Cerebellar cortex (tissue), 1 donor: ENCODE measurements at regions not wholly inside any gene's neighbourhood (a gene's known extent, or its start where the extent isn't known, plus 50 kb on each side); places are given as distances from the start of the nearest gene placed in this dataset.
"Not testable (repeated sequence)": the region's sequence is repeated elsewhere in the genome, so short reads cannot be mapped to it uniquely, and the experiment has no call there.

Experiments used
- DNase-seq: peaks from one replicate; pipeline ENCODE4 v3.0.0-alpha.2; 2015; ENCODE audit warnings: low spot score

- no peak for DNase-seq
These were observed 70.6 kb downstream of the RSL24D1 start for GRCh38 chr15:55126111-55126510.

DNA sequence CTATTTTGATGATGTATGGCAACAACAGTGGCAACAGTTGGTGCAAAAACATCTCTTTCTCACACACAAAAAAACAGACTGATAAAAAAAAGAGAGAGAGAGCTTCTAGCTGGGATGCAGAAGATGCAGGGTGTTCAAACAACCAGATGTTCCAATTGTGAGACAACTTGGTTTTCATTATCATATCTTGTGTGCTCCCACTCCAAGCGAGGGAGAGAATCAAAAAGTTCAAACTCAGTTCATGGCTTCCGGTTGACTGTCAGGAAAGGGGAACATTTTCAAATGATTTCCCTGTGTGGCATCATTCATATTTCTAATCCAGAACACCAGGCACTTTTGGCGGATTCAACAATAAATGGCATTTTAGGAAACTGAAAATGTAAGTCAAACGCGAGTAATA lies 72.1 kb downstream of the RSL24D1 start:
- no peak for DNase-seq

DNA sequence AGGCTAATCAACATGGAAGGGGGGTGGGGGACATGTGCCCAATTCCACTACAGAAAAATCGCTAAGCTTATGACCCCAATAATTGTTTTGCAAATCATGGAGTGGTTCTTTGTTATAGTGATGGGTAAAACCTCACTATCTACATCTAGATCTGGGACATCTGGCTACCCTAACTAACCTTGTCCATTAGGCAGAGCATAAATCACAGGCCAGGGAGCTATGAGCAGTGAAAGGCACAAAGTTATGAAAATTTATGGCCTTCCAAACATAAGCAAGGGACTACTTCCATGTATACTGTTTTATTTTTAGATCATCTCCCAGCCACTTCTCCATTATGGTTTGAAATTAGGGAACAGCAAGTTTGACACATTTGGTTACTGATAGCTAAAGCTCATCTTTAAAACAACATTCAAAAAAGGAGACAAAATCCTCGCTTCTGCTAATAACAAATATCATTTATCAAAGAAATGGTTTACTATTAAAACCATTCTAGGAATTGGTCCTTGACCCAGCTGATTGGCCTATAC lies 78.3 kb downstream of the RSL24D1 start:
- no peak for DNase-seq

- DNase-seq: no peak
These were observed 80.1 kb downstream of the RSL24D1 start for GRCh38 chr15:55116636-55117035.

DNA sequence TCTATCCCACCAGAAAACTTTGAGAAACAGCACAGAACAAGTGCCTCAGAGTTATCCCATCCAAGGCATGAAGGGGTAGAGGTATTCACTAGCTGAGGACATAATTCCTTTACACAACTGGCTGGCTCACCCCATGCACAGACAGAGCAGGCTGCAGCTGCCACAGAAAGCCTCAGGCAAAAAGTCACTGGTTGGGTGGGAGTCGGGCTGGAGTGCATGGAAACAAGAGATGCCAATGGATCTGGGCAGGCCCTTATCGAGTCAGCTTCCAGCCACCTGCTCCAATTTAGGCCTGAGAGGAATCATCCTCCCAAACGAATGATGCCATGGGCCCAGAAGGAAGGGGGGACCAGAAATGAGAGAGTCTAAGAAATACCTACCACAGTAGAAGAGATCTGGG lies 83.0 kb downstream of the RSL24D1 start:
- DNase-seq: no peak

- DNase-seq: no peak
These were observed 84.0 kb downstream of the RSL24D1 start for GRCh38 chr15:55112706-55113105.

- peak; percentile 42 for DNase-seq
These were observed 86.3 kb downstream of the RSL24D1 start for GRCh38 chr15:55110446-55110845.

DNA sequence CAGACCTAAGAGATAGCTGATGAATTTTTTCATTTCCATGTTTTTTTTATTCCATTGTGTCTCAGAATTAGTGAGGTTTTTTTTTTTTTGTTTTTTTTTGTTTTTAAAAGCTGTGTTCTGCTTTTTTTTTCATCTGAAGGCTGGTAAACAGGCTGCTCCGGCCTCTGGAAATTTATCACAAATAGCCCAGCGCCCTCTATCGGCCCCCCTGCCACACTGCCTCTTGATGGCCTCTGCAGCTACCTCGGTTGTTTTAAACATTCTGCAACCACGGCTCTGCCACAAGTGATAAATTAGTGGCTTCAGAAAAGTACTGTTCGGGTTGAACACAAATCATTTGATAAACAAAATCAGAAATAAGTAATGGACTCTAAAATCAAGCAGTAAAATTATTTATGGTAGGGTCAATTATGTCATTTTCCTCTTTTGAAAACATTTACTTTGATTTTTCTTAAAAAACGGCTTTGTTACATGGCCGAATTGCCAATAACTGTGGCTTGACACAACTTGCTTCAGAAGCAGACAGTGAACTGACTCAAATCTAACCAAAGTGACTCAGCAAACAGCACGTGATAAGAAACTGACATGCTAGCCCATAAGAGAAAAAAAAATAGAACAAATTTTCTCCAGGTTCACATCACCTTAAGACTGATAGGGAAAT lies 87.8 kb downstream of the RSL24D1 start:
- peak; percentile 91 for DNase-seq

GRCh38 chr15:55108448-55108847 lies 88.3 kb downstream of the RSL24D1 start:
- no peak for DNase-seq

- no peak for DNase-seq
These were observed 90.6 kb downstream of the RSL24D1 start for GRCh38 chr15:55106155-55106554.

- peak; percentile 36 for DNase-seq
These were observed 102.6 kb downstream of the RSL24D1 start for GRCh38 chr15:55094136-55094535.

DNA sequence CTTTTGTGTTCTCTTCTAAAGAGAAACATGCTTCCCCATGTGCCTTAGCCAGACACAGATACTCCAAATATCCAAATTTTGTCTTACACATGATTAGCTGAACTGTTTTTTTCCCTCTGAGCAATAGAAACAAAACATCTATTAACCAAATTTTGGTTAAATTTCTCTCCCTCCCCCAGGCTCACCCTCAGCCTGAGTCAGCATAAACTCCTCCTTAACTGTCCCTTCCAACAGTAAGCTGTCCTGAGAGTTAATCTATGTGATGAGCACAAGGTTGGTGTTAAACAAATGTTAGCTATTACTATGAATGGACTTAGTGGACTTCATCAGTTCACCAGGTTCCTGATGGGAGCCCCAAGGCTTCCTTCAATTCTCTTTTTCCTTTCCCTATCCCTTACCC lies 108.5 kb downstream of the RSL24D1 start:
- no peak for DNase-seq

DNA sequence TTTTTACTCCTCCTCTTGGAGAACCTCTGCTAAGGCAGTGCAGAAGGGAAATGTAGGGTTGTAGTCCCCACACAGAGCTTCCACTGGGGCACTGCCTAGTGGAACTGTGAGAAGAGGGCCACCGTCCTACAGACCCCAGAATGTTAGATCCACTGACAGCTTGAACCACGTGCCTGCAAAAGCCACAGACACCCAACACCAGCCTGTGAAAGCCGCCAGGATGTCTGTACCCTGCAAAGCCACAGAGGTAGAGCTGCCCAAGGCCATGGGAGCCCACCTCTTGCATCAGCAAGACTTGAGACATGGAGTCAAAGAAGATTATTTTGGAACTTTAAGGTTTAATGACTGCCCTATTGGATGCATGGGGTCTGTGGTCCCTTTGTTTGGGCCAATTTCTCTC lies 112.1 kb downstream of the RSL24D1 start:
- DNase-seq: no peak

DNA sequence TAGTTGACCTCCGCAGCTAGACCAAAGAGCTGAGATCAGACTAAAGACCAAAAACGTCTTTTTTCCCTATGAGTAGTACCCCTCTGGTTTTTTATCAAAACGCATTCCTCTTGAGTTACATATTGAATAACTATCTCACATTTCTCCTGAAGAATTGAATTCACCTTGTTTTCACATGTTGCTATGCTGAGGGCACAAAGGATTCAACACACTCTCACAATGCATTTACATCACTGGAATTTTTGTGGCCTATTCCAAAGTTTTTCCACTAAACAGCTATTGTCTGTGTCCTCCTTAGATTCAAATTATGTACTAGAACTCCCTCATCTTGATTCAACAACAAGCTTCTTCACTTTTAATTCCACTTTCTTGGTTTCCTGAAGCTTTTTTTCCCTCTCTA lies 112.5 kb downstream of the RSL24D1 start:
- DNase-seq: no peak

DNA sequence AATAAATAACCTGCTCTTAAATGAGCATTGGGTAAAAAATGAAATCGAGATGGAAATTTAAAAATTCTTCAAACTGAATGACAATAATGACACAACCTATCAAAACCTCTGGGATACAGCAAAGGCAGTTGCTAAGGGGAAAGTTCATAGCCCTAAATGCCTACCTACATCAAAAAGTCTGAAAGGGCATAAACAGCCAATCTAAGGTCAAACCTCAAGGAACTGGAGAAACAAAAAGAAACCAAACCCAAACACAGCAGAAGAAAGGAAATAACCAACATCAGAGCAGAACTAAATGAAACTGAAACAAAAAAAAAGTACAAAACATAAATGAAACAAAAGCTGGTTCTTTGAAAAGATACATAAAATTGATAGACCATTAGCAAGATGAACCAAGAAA lies 119.7 kb downstream of the RSL24D1 start:
- DNase-seq: not testable (repeated sequence)

GRCh38 chr15:55074431-55074830 lies 122.3 kb downstream of the RSL24D1 start:
- peak; percentile 90 for DNase-seq

GRCh38 chr15:55063970-55064369 lies 132.8 kb downstream of the RSL24D1 start:
- DNase-seq: not testable (repeated sequence)

DNA sequence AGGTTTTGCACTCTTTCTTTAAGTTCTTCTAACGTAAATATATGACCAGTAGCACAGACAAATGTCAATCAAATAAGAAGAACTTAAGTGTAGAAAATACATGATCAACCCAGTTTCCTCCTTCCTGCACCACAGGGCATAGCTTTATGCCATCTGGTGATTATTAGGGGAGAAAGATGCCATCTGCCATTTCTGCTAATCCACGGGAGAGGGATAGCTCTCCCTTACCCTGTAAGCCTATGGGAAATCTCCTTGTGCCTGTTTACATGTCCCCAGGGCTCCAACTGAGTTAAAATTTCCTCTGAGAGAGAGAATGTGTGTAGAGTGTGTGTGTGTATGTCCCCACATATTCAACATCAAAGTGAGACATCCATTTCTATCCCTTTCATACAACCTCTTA lies 135.9 kb downstream of the RSL24D1 start:
- peak; percentile 97 for DNase-seq

- DNase-seq: peak; percentile 41
These were observed 140.2 kb downstream of the RSL24D1 start for GRCh38 chr15:55056500-55056899.

- no peak for DNase-seq
These were observed 152.6 kb downstream of the RSL24D1 start for GRCh38 chr15:55044162-55044561.

- DNase-seq: no peak
These were observed 159.7 kb downstream of the RSL24D1 start for GRCh38 chr15:55037071-55037470.

DNA sequence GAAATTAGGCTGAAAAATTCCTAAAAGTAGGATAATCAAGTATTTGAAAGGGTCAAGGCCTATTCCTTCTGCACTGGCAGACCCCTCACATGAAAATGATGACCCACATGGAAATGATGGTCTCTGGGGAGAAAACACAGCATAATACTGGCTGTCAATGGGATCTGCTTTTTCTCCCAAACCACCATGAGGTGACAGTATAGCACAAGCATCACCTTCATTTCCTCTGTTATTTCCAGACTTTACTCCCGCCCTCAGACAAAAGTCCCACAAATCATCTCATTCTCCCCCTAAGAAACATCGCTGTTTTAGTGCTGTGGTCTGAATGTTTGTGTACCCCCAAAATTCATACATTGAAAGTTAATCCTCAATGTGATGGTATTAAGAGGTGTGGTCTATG lies 161.0 kb downstream of the RSL24D1 start:
- no peak for DNase-seq

GRCh38 chr15:55033574-55033973 lies 163.2 kb downstream of the RSL24D1 start:
- DNase-seq: no peak

DNA sequence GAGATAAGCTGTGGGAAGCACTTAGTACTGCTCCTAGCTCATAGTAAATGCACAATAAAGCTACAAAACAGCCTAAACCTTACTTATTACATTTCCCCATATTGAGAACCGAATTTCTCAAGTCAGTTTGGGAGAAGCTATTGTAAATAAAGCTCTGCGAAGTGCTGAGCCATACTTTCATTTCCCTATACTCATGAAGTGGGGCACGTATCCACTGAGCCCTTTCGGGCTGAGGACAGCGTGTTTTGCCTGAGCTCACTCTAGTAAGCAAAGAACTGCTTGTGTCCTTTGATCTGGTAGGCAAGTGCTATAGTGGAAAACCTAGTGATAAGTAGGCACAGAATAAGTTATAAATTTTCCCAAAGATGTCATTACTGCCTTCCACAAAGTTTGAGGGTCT lies 165.0 kb downstream of the RSL24D1 start:
- DNase-seq: no peak
